LNCAP (cell line): ENCODE measurements at regions not wholly inside any gene's neighbourhood (a gene's known extent, or its start where the extent isn't known, plus 50 kb on each side); places are given as distances from the start of the nearest gene placed in this dataset.

ENCODE experiments used
- TF ChIP-seq, protein P1 (sequence below): fragments of 450-650 bp; IDR thresholded peaks from 2 replicates; pipeline ENCODE4 v1.5.1; 2017; ENCODE audit warnings: mild to moderate bottlenecking

DNA sequence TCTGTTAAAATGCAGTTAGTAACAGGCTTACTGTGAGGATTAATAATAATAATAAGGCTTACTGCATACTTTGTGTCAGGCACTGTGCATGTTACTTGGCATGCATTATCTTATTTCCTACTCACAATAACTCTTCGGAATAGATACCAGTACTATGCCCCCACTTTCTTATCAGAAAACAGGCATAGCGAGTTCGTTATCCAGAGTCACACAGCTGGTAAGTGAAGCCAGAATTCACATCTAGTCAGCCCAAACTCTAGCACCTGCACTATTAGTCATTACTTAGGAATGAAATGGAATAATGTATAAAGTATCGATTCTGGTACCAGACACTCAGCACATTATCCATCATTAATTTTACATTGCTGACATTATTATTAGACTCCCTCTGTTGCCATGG lies 155.7 kb upstream of the BLID start:
- TF ChIP-seq, protein P1, sequence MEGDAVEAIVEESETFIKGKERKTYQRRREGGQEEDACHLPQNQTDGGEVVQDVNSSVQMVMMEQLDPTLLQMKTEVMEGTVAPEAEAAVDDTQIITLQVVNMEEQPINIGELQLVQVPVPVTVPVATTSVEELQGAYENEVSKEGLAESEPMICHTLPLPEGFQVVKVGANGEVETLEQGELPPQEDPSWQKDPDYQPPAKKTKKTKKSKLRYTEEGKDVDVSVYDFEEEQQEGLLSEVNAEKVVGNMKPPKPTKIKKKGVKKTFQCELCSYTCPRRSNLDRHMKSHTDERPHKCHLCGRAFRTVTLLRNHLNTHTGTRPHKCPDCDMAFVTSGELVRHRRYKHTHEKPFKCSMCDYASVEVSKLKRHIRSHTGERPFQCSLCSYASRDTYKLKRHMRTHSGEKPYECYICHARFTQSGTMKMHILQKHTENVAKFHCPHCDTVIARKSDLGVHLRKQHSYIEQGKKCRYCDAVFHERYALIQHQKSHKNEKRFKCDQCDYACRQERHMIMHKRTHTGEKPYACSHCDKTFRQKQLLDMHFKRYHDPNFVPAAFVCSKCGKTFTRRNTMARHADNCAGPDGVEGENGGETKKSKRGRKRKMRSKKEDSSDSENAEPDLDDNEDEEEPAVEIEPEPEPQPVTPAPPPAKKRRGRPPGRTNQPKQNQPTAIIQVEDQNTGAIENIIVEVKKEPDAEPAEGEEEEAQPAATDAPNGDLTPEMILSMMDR = no peak

DNA sequence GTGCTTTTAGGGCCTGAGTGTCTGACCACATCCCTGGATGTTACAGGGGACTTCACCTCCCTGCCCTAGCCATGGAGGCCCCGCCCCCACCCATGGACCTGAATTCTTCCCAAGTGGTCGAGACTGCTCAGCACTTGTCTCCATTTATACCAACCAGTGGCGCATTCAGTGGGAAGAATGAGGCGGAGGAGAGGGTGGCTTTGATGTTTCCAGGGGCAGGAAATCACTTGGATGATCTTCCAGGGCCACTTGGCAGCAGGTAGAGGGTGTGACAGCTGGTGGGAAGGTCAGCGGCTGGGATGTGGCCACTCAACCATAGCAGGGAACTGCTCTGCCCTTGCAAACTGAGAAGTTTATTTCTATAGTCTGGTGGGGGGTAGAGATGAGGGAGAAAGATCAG lies 155.1 kb upstream of the BLID start:
- TF ChIP-seq, protein P1 = no peak

DNA sequence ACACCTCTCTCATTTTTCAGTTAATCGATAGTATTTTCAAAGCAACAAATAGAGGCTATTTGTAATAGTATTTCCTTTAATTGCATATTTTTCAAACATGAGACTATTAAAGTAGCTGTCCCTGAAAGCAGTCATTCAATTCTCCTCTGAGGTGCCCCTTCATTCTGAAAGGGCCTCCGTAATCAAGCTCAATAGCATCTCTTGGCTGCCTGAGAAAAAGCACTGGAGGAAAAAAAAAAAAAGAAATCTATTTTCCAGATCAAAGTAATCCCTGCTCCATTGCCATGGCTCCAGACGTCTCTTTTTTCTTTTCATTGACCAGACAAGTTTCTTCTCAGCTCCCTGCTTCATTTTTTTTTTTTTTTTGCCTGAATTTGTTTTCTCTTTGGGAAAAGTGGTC lies 154.5 kb upstream of the BLID start:
- TF ChIP-seq, protein P1 = no peak

DNA sequence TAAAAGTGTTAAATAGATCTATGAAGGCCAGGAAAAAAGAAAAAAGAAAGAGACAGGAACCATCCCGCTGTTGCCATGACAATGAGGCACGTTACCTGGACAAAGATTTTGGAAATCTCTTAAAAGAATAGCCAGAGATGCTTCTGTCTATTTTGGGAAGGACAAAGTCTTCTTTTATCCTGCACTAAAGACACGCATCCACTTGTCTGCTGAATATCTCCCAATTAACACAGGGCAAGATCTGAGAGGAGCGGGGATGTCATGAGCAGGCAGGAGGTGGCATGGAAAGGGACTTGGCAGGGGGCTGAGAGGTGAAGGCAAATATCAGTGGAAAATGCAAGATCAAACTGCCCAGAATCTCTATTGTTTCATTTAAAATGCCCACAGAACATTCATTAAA lies 153.8 kb upstream of the BLID start:
- TF ChIP-seq, protein P1 = no peak

DNA sequence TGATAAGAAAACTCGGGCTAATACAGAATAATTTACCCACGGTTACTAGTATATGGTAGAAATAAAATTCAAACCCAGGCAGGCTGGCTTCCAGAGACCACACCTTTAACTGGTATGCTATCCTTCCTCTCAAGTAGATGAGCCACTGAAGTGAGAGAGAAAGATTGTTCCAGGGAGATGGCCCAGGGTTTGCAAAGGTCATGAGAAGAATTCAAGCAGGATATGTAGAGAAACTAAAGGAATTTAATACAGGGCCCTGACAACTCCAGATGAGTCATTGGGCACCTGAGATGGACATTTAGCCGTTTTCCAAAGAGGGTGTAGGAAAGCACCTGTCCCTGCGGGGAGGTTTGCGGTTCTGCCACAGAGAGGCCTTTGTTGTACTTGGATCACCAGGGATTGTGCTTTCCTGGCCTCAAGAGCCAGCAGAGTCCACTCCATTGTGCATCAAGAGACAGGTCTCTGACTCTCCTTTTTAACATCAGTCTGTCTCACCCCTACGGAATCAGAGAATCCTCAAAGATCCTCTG lies 152.7 kb upstream of the BLID start:
- TF ChIP-seq, protein P1 = no peak

DNA sequence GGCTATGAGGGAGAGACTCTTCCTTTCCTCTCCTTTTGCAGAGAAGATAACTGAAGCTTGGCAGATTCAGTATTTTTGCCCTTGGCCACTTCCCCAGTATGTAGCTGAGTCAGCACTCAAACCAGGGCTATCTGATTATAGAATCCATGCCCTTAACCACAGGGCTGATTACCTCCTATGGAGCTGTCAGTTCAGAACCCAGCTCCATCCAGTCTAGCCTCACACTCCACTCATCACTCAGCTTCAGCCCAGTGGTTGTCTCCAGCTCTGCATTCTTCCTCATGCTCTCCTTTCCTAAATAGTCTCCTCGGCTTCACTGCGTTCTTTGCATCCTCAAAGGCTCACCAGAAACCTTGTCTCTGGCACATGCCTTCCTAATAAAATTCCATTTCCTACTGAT lies 151.6 kb upstream of the BLID start:
- TF ChIP-seq, protein P1 = no peak

DNA sequence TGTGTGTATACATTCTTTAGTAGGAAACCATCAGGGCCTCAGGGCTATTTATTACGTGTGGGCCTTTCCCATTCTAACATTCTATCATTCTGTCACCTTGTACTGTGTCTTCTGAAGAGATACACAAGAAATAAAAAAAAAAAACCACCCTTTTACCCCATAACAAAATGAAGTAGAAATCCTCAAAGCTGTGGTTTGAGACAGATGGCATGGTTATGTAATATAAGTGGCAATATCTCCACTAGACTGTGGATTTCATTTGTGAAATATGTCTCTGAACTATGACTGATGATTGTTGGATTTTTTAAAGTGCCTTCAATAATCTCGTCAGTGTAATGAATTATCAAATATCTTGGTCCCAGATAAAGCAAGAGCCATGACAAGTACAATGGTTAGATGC lies 150.0 kb upstream of the BLID start:
- TF ChIP-seq, protein P1 = no peak

DNA sequence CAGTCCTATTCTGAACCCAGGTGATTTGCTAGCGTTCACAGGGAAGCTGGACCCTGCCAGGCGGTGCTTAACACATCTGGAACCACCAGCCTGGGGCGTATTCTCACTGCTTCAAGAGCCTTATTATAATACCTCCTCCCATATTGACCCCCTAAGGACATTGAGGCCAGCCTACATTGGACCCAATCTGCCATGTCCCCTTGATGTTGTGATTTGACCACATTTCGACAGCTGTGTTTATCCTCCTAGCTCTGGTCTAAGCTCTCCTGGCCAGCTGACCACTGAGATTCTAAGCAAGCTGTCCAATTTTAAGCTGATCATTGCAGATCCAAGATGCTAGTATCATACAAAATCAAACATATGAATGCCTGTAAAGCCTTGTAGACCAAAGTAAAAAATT lies 148.1 kb upstream of the BLID start:
- TF ChIP-seq, protein P1 = no peak
